ENCODE measurements at regions not wholly inside any gene's neighbourhood (a gene's known extent, or its start where the extent isn't known, plus 50 kb on each side); places are given as distances from the start of the nearest gene placed in this dataset.
"Not testable (repeated sequence)": the region's sequence is repeated elsewhere in the genome, so short reads cannot be mapped to it uniquely, and the experiment has no call there.

DNA sequence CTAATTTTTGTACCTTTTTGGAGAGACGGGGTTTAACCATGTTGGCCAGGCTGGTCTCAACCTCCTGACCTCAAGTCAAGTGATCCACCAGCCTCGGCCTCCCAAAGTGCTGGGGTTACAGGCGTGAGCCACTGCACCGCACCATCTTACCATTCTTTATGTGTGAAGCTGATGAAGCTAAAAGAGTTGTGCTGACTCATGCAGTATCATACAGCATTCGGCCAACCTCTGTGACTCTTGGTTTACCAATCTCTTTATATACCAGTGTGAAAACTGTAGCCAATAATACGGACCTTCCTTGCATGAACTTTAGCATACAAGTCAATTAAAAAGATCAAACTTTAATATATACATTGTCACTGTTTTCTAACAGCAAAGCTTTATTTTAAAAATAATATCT is 878.2 kb upstream of the MBL2 start:
- DNase-seq (ENCODE audit: low read depth): no peak

- DNase-seq (ENCODE audit: low read depth): not testable (repeated sequence)
Observed at GRCh38 chr10:53647221-53647620, 874.6 kb upstream of the MBL2 start.

DNA sequence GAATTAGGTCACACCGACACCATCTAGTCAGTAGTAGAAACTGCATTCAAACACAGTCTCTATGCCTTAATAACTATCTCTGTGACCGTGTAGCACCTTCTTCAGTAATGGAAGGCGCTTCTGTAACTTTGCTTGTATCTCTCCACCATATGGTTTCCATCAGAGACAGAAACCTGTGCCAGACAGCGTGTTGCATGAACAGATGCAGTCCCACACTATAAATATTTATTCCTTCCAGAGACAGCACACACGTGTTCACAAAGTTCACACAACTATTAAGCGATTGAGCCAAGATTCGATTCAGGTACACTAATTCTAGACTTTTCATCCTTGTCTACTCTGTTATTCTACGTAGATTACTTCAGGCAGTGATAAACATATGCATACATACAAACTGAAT is 873.9 kb upstream of the MBL2 start:
- DNase-seq (ENCODE audit: low read depth): no peak

GRCh38 chr10:53645951-53646350 is 873.4 kb upstream of the MBL2 start:
- DNase-seq (ENCODE audit: low read depth): no peak

DNA sequence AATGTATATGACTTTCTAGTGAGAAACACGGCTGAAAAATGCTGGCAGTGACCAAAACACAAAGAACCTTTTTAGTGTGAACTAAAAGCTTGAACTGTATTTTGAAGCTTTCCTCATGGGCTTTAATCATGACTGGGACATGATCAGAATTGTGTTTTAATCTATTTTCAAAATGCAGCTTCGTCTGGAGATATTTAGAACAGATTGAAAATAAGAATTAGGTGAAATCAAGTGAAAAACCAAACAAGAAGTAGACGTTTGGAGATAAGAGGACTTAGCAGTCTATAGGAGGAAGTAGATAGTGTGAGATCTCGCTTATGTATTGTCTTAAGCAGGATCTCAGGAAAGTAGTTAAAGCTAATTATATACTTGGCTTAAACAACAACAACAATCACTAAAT is 865.4 kb upstream of the MBL2 start:
- no peak for DNase-seq (ENCODE audit: low read depth)

- DNase-seq (ENCODE audit: low read depth): no peak
Observed at GRCh38 chr10:53624722-53625121, 852.1 kb upstream of the MBL2 start.

DNA sequence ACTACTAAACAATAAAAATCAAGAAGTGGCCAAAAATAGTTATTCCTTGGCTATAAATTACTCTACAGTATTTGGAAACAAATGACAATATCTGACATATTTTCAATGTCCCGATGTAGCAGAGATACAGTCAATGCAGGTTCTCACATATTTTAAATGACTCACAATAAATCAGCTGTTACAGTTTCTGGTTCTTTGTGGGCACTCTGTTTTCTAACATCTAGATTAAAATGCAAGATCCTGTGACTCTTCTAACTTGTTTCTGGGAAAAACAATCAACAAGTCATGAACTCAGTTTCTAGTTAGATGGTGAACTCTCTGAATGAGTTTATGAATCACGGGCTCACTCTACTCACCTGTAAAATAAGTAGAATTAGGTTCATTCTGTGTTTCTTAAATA is 849.6 kb upstream of the MBL2 start:
- DNase-seq (ENCODE audit: low read depth): no peak

- no peak for DNase-seq (ENCODE audit: low read depth)
Observed at GRCh38 chr10:53619671-53620070, 847.1 kb upstream of the MBL2 start.

GRCh38 chr10:53607691-53608090 is 835.1 kb upstream of the MBL2 start:
- no peak for DNase-seq (ENCODE audit: low read depth)

- DNase-seq (ENCODE audit: low read depth): no peak
Observed at GRCh38 chr10:53606981-53607380, 834.4 kb upstream of the MBL2 start.

- no peak for DNase-seq (ENCODE audit: low read depth)
Observed at GRCh38 chr10:53601260-53601875, 828.8 kb upstream of the MBL2 start.

DNA sequence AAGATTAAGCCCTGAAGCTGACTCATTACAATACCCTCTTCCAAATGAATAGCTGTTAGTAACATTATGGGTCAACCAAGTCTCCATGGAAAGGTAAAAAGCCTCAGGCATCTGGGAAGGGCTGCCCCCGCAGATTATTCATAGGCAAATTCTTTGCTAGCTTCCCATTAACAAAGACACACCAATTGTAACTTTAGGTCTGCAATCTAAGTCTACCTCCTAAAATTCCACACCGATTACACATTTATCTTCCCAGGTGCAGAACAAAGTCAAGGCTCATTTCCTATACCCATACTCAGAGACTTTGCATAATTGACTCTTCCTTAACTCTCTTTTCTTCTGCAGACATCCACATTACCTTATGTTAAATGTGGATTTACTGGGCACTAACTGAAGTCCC is 826.3 kb upstream of the MBL2 start:
- no peak for DNase-seq (ENCODE audit: low read depth)

- no peak for DNase-seq (ENCODE audit: low read depth)
Observed at GRCh38 chr10:53597835-53598251, 825.3 kb upstream of the MBL2 start.

DNA sequence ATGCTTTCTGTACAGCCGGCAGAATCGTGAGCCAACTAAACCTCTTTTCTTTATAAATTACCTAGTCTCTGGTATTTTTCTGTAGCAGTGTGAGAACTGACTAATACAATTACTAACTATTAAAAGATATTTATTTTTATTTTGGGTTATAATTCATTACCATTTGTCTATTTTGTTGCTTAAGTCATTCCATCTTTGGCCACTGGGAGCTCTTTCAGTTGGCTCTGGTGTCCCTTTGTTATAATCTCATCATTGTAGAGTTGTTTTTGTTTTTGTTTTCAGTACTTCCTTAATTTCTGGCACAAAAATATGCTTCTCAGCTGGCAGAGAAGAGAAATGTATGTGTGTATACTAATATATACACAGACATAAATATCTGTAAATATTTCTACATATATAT is 807.9 kb upstream of the MBL2 start:
- DNase-seq (ENCODE audit: low read depth): no peak

DNA sequence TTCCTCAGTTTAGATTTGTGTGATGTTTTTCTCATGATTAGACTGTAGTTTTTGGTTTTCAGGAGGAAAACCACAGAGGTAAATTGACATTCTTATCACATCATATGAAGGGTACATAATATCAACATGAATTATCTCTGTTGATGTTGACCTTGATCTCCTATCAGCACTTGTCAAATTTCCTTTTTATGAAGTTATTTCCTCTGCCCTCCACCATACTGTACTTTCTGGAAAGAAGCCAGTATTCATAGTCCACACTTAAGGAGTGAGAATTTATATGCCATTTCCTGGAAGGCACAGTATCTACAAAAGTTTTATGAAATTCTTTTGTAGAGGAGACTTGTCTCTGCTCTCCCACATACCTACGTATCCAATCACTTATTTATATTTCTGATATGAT is 807.2 kb upstream of the MBL2 start:
- no peak for DNase-seq (ENCODE audit: low read depth)

GRCh38 chr10:53574024-53574423 is 801.4 kb upstream of the MBL2 start:
- no peak for DNase-seq (ENCODE audit: low read depth)

DNA sequence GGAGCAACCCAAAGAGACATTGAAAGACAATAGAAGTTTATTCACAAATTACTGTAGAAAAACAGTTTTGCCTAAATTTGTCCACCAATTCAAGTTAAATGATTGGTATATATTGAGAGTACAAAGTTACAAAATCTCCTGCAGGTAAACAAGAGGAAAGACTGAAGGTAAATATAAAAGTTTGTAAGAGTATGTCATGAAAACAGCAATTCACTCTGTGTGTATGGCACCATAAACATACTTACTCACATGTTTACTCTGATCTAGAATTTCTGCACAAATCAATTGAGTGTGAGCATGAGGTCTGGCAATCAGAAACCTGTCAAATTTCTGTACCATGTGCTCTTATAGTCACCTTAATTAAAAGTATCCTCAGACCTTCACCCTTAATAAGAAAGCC is 800.9 kb upstream of the MBL2 start:
- DNase-seq (ENCODE audit: low read depth): no peak

- DNase-seq (ENCODE audit: low read depth): no peak
Observed at GRCh38 chr10:53572799-53573198, 800.2 kb upstream of the MBL2 start.

DNA sequence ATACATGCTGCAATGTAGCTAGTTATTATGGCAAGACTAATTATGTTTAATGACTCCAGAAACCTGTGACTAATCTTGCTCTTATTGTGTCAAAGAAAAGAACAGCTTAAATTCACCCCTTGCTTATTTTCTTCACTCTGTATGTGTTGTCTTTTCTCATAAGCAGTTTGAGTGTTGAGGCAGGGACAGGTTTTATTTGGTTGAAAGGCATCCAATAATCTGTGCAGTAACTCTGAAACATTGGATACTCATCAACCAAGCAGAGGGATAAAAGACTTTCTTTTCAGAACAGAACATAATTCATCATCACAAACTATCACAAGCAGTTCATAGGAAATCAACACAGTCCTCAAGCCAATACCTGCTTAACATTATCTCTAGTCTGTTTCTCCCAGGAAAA is 797.6 kb upstream of the MBL2 start:
- DNase-seq (ENCODE audit: low read depth): no peak

- DNase-seq (ENCODE audit: low read depth): no peak
Observed at GRCh38 chr10:53569455-53569854, 796.9 kb upstream of the MBL2 start.

DNA sequence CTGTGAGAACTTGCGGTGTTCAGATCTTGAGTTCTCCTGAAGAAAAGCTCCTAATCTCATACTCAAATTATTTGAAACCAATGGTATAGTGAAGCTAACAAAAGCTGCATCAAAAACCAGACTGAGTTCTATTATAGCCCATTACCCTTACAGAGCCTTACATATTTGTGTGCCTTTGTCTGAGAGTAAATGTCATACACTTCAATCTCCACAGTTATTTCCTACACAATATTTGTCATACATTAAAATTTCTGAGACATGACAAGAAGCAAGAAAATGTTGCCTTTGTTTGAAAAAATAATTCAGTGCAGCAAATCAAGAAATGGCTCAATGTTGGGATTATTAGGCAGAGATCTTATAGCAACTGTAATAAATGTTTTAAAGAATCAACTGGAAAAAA is 776.1 kb upstream of the MBL2 start:
- no peak for DNase-seq (ENCODE audit: low read depth)

- no peak for DNase-seq (ENCODE audit: low read depth)
Observed at GRCh38 chr10:53547364-53547763, 774.8 kb upstream of the MBL2 start.

GRCh38 chr10:53543410-53543809 is 770.8 kb upstream of the MBL2 start:
- no peak for DNase-seq (ENCODE audit: low read depth)

DNA sequence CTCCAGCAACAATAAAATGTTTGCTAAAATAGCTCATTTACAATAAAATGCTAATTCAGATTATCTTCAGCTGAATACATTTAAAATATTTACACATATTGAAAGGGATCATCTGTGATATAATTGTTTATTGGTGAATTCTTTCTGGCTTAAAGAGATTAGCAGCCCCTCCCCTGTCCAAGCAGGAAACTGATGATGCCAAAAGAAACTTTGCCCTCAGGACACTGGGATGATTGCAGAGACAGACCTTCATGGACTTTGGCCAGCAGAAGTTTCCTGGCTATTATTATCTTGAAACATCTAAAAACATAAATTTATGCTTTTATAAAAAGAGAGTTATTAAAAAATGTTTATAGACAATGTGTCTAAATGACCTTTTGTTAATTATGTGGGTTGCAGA is 764.9 kb upstream of the MBL2 start:
- no peak for DNase-seq (ENCODE audit: low read depth)

- no peak for DNase-seq (ENCODE audit: low read depth)
Observed at GRCh38 chr10:53536322-53536721, 763.7 kb upstream of the MBL2 start.
